ELF-1 (cell line): ENCODE measurements at regions not wholly inside any gene's neighbourhood (a gene's known extent, or its start where the extent isn't known, plus 50 kb on each side); places are given as distances from the start of the nearest gene placed in this dataset.

Experiments
- DNase-seq: peaks from one replicate; pipeline ENCODE4 v3.0.0-alpha.2; 2016; ENCODE audit warnings: low read depth, low spot score

DNA sequence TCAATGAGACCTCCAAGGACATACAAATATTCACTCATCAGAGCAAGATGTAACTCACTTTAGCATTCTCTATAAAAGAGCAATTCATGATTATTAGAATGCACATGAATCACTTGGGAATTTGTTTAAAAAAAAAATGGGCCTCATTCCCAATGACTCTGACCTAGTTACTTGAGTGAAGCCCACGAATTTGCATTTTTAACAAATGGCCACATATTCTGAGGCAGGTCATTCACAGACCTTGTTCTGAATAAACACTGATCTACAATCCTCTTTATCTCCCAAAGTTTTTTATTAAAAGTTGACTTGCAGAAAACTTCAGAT lies 255.1 kb upstream of the VEGFC start:
- DNase-seq = no peak

DNA sequence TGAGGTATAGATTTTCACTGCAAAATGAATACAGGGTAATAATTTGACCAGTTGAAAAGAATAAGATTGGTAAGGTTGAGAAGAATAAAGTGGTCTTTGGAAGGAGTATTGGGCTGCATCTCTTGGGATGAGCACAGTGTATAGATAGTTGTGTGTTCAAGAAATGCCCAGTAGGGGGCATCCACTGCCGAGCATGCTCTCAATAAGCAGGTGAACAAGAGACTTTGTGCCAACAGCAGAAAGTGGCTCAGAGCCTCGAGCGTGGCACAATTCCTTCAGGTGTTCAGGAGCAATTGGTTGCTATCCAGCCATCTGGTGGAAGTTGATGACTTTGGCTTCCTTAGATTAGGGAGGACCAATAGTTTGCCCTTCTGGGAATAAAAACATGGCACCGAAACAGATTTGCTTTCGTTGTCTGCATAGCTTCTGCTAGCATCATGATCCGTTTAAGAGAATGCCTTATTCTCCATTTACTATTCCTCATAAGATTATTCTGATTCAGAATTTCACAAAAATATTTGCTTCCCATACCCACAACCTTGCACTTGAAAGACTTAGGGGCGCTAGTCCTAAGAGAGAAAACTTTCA lies 258.1 kb upstream of the NEIL3 start:
- DNase-seq = peak; percentile 19

DNA sequence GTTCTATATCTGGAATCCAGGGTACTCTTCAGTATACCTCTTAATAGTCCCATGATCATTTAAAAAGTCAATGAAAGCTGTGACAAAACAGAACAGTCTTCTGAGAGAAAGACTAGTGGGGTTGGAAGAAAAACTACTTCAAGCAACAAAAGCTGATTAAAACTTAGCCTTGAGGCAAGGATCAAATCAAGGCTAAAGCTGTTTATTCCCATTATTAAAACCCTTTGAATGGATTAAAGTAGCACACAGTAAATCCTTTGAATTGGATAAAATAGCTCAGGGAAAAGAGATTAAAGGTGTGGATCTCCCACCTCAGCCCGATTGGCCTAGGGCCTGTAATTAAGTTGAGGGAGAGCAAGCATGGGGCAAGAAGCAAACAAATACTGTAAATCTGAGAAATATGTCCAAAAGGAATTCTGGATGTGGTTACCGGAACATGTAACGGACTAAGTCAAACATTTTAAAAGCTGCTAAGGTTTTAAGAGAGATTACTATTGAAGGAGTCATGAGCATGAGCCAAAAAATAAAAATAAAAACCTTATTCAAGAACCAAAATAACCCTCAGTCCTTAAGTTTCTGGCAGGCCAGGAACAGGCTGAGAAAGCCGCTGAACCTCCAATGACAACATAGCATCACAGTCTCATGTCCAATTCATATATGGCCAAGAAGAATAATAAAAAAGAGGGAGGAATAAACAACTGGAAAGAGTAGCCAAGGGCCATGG lies 257.3 kb upstream of the NEIL3 start:
- DNase-seq = no peak

DNA sequence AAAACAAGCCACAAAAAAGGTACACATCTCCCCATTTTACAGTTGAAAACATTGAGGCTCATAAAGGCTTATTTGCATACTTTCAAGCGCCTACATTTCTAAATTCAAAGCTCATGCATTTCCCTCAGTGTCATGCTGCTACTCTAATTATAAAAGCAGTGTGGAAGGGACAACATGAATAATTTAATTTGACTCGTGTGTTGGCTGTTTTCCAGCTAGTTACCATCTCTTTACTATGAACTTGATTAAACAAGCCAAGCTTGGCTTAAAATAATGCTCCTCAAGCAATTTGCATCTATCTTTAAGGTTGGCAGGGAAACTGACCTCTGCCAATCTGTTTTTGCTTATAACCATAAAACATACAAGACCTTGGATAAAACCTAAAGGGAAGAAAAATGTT lies 252.5 kb upstream of the NEIL3 start:
- DNase-seq = no peak

GRCh38 chr4:177064116-177064515 lies 245.6 kb upstream of the NEIL3 start:
- no peak for DNase-seq

GRCh38 chr4:177064729-177065394 lies 244.8 kb upstream of the NEIL3 start:
- DNase-seq = no peak

DNA sequence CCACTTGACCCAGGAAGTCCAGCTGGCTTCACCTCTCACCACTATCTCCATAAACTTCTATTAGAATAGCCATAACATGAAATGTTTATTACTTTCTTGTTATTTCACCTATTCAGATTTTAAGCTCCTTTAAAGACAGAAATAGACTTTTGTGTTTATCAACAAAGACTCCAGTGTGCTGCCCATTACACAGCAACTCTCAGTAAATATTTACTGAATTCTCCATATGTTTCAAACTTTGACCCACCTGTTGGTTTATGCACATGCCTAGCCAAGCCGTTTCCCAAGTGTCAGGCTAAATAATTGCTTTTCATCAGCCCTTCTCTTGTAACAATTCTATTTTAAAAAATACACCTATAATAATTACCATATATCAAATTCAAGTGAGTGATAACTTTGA lies 242.9 kb upstream of the NEIL3 start:
- no peak for DNase-seq

- DNase-seq = no peak
Measured at GRCh38 chr4:177070533-177071058, 239.1 kb upstream of the NEIL3 start.

- no peak for DNase-seq
Measured at GRCh38 chr4:177077095-177077971, 232.3 kb upstream of the NEIL3 start.

DNA sequence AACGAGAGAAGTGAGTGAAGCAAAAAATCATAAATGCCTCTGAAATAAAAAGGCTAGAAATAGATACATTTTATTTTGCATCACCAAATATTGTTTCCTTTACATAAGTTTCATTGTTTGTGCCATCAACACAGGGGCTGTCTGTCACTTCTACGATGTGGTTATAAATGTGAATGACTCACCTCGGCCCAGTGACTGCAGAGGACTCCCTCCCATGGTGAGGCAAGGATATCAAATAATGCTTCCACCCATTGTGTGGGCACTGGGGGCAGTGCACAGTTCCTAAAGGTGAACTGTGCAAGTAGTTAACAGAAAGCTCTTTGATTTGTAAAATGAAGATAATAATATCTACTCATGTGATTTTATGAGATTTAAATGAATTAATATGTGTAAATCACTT lies 230.3 kb upstream of the NEIL3 start:
- DNase-seq = no peak

GRCh38 chr4:177080388-177080787 lies 229.3 kb upstream of the NEIL3 start:
- no peak for DNase-seq

- no peak for DNase-seq
Measured at GRCh38 chr4:177087060-177087459, 222.6 kb upstream of the NEIL3 start.

- DNase-seq = no peak
Measured at GRCh38 chr4:177087499-177087898, 222.2 kb upstream of the NEIL3 start.

DNA sequence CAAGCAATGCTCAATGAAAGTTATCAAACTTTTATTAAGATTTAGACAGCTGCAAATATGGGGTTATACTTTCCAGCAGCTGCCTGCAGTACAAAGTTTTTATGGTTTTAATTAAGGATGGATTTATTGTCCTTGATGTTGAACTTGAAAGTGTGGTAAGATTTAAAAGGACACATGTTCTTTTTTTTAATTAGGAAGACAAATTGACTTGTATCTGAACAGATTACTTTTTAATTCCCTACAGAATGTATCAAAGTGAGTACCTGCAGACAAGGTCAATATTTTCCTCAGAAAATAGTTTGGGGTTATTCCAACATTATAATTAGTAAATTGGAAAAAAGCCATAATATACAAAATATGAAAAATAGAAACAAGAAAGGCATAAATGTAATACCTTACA lies 218.2 kb upstream of the NEIL3 start:
- no peak for DNase-seq

- DNase-seq = no peak
Measured at GRCh38 chr4:177092807-177093206, 216.9 kb upstream of the NEIL3 start.

DNA sequence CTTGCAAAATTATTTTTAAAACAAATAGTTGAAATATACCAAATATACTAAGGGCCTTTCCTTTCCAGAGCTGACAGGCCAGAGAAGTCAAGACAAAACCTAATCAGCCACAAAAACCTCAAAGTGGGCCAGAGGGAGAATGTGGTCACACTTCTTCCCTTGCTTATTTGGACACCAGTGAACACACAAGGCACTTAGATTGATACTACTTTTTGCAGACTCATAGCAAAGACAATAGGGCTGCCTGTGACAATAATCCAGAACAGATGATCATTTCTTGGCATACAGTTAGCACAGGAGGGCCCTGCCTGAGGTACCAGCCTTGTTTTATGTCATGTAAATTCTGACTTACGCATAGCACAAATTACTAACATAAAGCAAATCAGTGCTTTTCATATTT lies 215.7 kb upstream of the NEIL3 start:
- DNase-seq = no peak

- DNase-seq = no peak
Measured at GRCh38 chr4:177097291-177097690, 212.4 kb upstream of the NEIL3 start.

GRCh38 chr4:177099211-177099610 lies 210.5 kb upstream of the NEIL3 start:
- DNase-seq = no peak

- DNase-seq = no peak
Measured at GRCh38 chr4:177100307-177100706, 209.4 kb upstream of the NEIL3 start.

- DNase-seq = no peak
Measured at GRCh38 chr4:177103619-177104018, 206.1 kb upstream of the NEIL3 start.

- no peak for DNase-seq
Measured at GRCh38 chr4:177105536-177105935, 204.1 kb upstream of the NEIL3 start.

- no peak for DNase-seq
Measured at GRCh38 chr4:177107288-177107921, 202.3 kb upstream of the NEIL3 start.
